ENCODE measurements at regions not wholly inside any gene's neighbourhood (a gene's known extent, or its start where the extent isn't known, plus 50 kb on each side); places are given as distances from the start of the nearest gene placed in this dataset.
"Not testable (repeated sequence)": the region's sequence is repeated elsewhere in the genome, so short reads cannot be mapped to it uniquely, and the experiment has no call there.

GRCh38 chr4:72938516-72938915, 131.0 kb downstream of the COX18 start:
- DNase-seq = no peak

GRCh38 chr4:72935462-72935861, 134.1 kb downstream of the COX18 start:
- no peak for DNase-seq

- no peak for DNase-seq
These were observed 136.5 kb downstream of the COX18 start for GRCh38 chr4:72933029-72933428.

DNA sequence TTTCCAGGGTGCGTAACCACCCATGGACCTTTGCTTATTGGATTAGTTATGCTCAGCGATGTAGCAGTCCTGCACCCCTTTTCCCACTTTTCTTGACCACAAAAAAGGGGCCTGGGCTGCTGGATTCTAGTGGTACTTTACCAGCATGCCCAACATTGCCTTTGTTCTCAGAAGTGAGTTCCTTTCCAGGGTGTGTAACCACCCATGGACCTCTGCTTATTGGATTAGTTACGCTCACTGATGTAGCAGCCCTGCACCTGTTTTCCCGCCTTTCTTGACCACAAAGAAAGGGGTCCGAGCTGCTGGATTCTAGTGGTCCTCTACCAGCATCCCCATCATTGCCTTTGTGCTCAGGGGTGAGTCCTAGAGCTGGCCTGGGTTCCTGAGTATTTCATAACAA, 138.2 kb downstream of the COX18 start:
- DNase-seq = no peak

- not testable (repeated sequence) for DNase-seq
These were observed 139.8 kb downstream of the COX18 start for GRCh38 chr4:72929596-72930274.

DNA sequence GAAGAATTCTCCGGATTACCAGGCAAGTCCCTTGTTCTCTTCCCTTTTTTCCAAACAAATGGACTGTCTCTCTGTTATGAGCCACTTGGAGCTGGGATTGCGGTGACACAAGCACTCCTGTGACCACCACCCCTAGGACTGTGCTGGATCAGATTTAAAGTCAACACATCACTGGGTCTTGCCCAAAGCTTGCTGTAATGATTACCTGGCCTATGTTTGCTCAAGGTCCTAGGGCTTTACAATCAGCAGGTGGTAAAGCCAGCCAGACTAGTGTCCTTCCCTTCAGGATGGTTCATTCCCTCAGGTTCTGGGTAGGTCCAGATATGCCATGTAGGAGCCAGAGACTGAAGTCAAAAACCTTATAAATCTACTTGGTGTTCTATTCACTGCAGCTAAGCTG, 144.7 kb downstream of the COX18 start:
- DNase-seq = no peak

DNA sequence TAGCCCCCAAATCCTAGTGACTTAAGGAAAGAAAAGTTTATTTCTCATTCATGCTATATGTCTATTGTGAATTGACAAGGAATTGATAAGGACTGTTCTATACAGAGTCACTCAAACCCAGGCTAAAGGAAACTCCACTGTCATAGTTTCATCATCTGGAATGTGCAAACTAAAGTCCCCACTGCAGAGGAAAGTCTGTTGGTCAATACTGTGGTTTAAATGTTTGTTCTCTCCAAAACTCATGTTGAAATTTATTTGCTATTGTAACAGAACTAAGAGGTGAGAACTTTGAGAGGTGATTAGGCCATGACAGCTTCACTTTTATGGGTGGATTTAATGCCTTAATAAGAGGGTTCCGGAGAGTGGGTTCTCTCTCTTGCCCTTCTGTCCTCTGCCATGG, 149.6 kb downstream of the COX18 start:
- no peak for DNase-seq

DNA sequence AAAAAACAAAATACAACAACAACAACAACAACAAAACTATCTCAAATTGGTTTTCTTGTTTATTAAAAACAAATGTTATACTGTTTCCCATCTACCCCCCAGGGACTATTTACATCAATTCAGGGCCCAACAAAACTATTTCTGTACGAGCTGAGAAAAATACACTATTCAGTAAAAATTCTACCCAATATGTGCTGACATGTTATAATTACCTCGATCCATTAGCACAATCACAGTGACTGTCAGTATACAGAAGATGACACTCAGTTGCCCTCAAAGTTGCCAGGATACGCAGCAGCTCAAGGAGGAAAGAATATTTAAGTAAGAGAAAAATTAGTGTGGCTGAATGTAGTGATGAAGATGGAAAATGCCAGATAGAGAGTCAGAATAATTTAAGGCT, 150.1 kb downstream of the COX18 start:
- no peak for DNase-seq

GRCh38 chr4:72918362-72918761, 151.2 kb downstream of the COX18 start:
- DNase-seq = no peak

- no peak for DNase-seq
These were observed 158.2 kb downstream of the COX18 start for GRCh38 chr4:72911316-72911715.

- DNase-seq = no peak
These were observed 160.1 kb downstream of the COX18 start for GRCh38 chr4:72909461-72909860.

DNA sequence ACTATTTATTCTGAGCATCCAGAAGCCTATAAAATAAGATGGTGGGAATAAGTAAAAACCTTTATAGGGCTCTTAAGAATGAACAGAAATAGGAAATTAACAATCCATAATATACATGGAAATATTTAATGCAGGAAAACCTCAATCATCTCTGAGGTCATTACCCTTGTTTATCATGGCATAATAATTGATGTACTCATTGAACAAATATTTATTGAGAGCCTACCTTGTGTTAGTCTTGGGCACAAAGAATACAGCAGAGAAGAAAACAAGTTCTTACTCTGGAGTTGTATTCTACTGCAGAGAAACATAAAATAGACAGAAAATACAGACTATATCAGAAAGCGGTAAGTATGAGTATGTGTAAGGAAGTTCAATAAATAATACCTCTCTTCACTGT, 167.2 kb downstream of the COX18 start:
- DNase-seq = no peak

GRCh38 chr4:72901553-72901952, 168.0 kb downstream of the COX18 start:
- DNase-seq = no peak

DNA sequence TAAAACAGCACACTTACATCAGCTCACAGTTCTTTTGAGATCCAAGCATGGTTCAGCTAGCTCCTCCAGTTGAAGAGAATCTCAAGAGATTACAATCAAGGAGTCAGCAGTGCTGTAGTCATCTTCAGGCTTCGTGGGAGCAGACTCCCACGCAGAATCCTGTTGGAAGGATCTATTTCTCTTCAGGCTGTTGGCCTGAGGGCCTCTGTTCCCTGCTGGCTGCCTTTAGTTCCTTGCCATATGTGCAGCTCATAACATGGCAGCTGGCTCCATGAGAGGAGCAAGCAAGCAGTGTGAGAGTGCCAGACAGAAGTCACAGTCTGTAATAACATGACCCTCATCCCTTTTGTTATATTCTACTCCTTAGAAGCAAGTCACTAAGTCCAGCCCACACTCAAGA, 168.6 kb downstream of the COX18 start:
- DNase-seq = no peak

GRCh38 chr4:72899621-72900020, 169.9 kb downstream of the COX18 start:
- no peak for DNase-seq

GRCh38 chr4:72899214-72899613, 170.3 kb downstream of the COX18 start:
- DNase-seq = no peak

- DNase-seq = no peak
These were observed 173.0 kb downstream of the COX18 start for GRCh38 chr4:72896515-72896914.

DNA sequence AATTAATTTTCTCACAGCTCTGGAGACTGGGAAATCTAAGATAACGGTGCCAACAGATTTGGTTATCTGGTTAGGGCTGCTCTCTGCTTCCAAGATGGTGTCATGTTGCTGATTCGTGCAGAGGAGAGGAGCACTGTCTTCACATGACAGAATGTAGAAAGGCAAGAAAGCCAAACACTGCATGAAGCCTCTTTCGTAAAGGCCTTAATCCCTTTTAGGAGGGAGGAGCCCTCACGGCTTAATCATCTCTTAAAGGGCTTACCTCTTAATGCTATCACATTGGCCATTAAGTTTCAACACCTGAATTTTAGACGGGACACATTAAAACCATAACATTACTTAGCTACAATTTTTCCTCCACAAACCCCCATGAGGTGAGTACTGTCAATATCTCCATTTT, 174.1 kb downstream of the COX18 start:
- no peak for DNase-seq

DNA sequence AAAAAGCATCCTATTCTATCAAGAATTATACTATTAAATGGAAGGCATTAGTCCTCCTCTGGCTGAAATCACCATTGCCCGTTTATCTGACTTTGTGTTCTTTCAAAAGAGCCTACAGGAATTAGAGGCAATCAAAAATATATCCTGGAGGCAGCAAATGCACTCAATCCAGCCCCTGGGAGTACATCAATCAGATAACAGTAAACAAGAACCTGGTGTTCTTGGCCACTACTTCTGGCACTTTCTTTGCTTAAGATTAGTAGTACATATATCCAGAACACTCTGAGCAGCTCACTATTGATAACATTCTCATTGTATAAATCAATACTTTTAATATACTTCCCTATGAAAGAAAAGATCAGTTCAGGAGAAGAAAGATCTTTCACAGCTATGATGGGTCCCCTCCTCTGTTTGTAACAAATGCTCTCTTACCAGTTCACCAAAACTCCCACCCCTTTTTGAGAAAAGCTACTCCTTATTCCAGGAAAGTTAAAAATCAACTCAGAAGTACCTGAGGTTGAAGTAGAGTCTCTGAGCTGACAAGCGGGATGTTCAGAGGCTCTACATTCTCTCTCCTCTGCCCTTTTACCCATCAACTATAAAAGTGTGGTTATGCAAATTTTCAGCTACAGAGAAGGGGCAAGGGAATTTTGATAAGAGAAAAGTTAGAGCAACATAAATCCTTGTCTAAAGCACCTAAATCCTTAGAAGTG, 176.0 kb downstream of the COX18 start:
- DNase-seq = no peak

DNA sequence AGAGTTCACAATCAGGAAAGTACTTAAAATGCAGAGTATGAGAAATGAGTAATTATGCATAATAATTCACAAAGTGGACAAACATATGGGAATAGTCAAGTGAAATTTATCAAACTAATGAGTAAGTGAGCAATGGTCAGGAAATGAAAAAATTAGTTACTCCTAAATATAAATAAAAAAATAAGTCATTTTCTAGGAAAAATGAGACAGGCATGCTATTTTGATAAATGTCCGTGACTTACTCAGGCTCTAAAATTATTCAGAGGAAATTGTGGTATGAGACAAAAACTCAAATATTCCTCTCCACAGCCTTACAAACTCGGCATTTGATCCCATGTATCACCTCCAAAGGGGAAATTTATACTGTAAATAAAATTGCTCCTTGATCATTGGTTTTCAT, 181.2 kb downstream of the COX18 start:
- no peak for DNase-seq

- no peak for DNase-seq
These were observed 182.4 kb downstream of the COX18 start for GRCh38 chr4:72887152-72887551.

DNA sequence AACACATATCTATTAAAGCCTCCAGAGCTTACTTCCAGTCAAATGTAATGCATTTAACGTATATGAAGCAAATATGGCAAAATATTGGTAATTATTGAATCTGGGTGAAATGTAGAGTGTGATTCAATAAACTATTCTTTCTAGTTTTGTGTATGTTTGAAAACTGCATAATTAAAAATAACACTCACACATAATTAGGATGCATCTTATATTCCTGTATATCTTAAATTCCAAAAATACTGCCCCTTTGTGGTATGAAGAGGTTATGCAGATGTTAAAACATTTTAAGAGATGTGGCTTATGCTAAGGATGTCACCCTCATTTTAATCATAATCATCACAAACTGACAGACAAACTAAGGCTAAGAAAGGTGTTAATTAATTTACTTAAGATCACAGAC, 182.9 kb downstream of the COX18 start:
- DNase-seq = no peak

DNA sequence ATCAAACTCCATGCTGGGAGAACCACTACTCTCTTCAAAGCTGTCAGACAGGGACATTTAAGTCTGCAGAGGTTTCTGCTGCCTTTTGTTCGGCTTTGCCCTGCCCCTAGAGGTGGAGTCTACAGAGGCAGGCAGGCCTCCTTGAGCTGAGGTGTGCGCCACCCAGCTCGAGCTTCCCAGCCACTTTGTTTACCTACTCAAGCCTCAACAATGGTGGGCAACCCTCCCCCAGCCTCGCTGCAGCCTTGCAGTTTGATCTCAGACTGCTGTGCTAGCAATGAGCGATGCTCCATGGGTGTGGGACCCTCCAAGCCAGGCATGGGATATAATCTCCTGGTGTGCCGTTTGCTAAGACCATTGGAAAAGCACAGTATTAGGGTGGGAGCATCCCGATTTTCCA, 185.3 kb downstream of the COX18 start:
- DNase-seq = not testable (repeated sequence)

DNA sequence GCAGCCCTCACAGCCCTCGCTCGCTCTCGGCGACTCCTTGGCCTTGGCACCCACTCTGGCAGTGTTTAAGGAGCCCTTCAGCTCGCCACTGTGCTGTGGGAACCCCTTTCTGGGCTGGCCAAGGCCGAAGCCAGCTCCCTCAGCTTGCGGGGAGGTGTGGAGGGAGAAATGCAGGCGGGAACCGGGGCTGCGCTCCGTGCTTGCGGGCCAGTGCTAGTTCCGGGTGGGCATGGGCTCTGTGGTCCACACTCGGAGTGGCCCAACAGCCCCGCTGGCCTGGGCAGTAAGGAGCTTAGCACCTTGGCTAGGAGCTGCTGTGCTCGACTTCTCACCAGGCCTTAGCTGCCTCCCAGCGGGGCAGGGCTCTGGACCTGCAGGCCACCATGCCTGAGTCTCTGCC, 192.6 kb downstream of the COX18 start:
- no peak for DNase-seq
